ENCODE measurements at regions not wholly inside any gene's neighbourhood (a gene's known extent, or its start where the extent isn't known, plus 50 kb on each side); places are given as distances from the start of the nearest gene placed in this dataset.

- H3K4me1 Mint-ChIP-seq: peaks cover 50% of the 10 kb centered on the region
- ATAC-seq (no peak), DNase-seq (ENCODE audit: low spot score) (no peak)
- no peak overlapping the region for H3K27ac Mint-ChIP-seq
- H3K9me3 Mint-ChIP-seq: peaks cover 5% of the 10 kb centered on the region; the same call in 1 of the 2 replicates
- no peak overlapping the region for H3K4me3 Mint-ChIP-seq
- no peak for TF ChIP-seq ZNF416 (CRISPR knock-in tag; IDR thresholded peaks at IDR 0.05)
- H3K36me3 Mint-ChIP-seq: no peaks in the 10 kb centered on the region
- POLR2A ChIA-PET: no interaction called here
- H3K27me3 Mint-ChIP-seq (ENCODE audit: low read depth): no peaks in the 10 kb centered on the region; the same call in none of the 2 replicates
- CTCF ChIA-PET: no interaction called here
These were observed 93.8 kb upstream of the ETV3 start for GRCh38 chr1:157231846-157232525.

GRCh38 chr1:157230500-157230899 lies 92.3 kb upstream of the ETV3 start:
- Mint-ChIP-seq H3K4me1 (peaks cover 38% of the 10 kb centered on the region), H3K9me3 (peaks cover 16% of the 10 kb centered on the region), H3K36me3 (peaks cover 7% of the 10 kb centered on the region; the same call in 1 of the 2 replicates), H3K27ac (no peak overlapping the region), H3K4me3 (no peak overlapping the region), H3K27me3 (ENCODE audit: low read depth) (no peaks in the 10 kb centered on the region; the same call in 1 of the 2 replicates)
- POLR2A ChIA-PET: no interaction called here
- CTCF ChIA-PET: interaction anchor here (0.6 to 1.0 kb wide), 3 partner anchors 10 to 45 kb away, joined by 3 to 4 read pairs (median 3); no protein-coding TSS in a partner anchor
- peak; percentile 38; the same call in 1 of the 2 replicates for ATAC-seq
- TF ChIP-seq USF1 (CRISPR knock-in tag; IDR thresholded peaks at IDR 0.05) (no peak), MYBL2 (CRISPR knock-in tag; IDR thresholded peaks at IDR 0.05) (no peak), CDX4 (CRISPR knock-in tag; IDR thresholded peaks at IDR 0.05; ENCODE audit: borderline replicate concordance) (no peak), FOXP4 (CRISPR knock-in tag; IDR thresholded peaks at IDR 0.05) (no peak), GRHL2 (CRISPR knock-in tag; IDR thresholded peaks at IDR 0.05; ENCODE audit: insufficient replicate concordance, severe bottlenecking) (no peak), NR3C1 (CRISPR knock-in tag; conservative IDR thresholded peaks at IDR 0.05; ENCODE audit: low read depth) (no peak), E2F5 (CRISPR knock-in tag; IDR thresholded peaks at IDR 0.05) (no peak)
- no peak for DNase-seq (ENCODE audit: low spot score)

- H3K36me3 Mint-ChIP-seq: peaks cover 17% of the 10 kb centered on the region
- TF ChIP-seq SOX15 (CRISPR knock-in tag; IDR thresholded peaks at IDR 0.05) (no peak), ZNF263 (CRISPR knock-in tag; IDR thresholded peaks at IDR 0.05; ENCODE audit: low read depth) (no peak), ERG (CRISPR knock-in tag; IDR thresholded peaks at IDR 0.05) (no peak), IRF1 (CRISPR knock-in tag; IDR thresholded peaks at IDR 0.05) (no peak), MYBL2 (CRISPR knock-in tag; IDR thresholded peaks at IDR 0.05) (no peak), USF2 (CRISPR knock-in tag; IDR thresholded peaks at IDR 0.05) (no peak), NR1H2 (CRISPR knock-in tag; IDR thresholded peaks at IDR 0.05) (no peak), ZNF219 (CRISPR knock-in tag; IDR thresholded peaks at IDR 0.05; ENCODE audit: borderline replicate concordance) (no peak), ZNF138 (CRISPR knock-in tag; conservative IDR thresholded peaks at IDR 0.05) (no peak), SMAD3 (CRISPR knock-in tag; IDR thresholded peaks at IDR 0.05; ENCODE audit: borderline replicate concordance) (no peak), TEAD4 (CRISPR knock-in tag; IDR thresholded peaks at IDR 0.05) (no peak), PRDM15 (CRISPR knock-in tag; IDR thresholded peaks at IDR 0.05) (no peak), ATF3 (CRISPR knock-in tag; conservative IDR thresholded peaks at IDR 0.05) (no peak)
These were observed 89.5 kb upstream of the ETV3 start for GRCh38 chr1:157227700-157228099.

More at GRCh38 chr1:157227700-157228099, 89.5 kb upstream of the ETV3 start:
- ChIA-PET POLR2A (no interaction called here), CTCF (no interaction called here)
- Mint-ChIP-seq H3K4me3 (no peak overlapping the region), H3K27ac (no peak overlapping the region), H3K9me3 (peaks cover 30% of the 10 kb centered on the region), H3K27me3 (ENCODE audit: low read depth) (peaks cover 7% of the 10 kb centered on the region), H3K4me1 (peaks cover 16% of the 10 kb centered on the region)
- ATAC-seq: no peak
- DNase-seq (ENCODE audit: low spot score): no peak

Measured in WTC11 (cell line).